PC-3 (cell line): ENCODE measurements at regions not wholly inside any gene's neighbourhood (a gene's known extent, or its start where the extent isn't known, plus 50 kb on each side); places are given as distances from the start of the nearest gene placed in this dataset.

Source experiments
- EZH2 ChIP-seq: fragments of 300-600 bp; sonication (generic); IDR thresholded peaks from one replicate; pipeline ENCODE4 v1.6.1; 2017; ENCODE audit warnings: antibody characterized with exemption, mild to moderate bottlenecking, low read length; ENCODE audit not compliant: unreplicated experiment
- EZH2phosphoT487 ChIP-seq: fragments of 300-600 bp; sonication (generic); IDR thresholded peaks from 2 replicates; pipeline ENCODE4 v1.6.1; 2018; ENCODE audit warnings: mild to moderate bottlenecking, antibody characterized with exemption, low read length, borderline replicate concordance
- TF ChIP-seq, protein P1 (sequence below): fragments of 300-600 bp; sonication (generic); conservative IDR thresholded peaks from 2 replicates; pipeline ENCODE4 v1.5.1; 2017; ENCODE audit warnings: antibody characterized with exemption, low read depth, mild to moderate bottlenecking, low read length

DNA sequence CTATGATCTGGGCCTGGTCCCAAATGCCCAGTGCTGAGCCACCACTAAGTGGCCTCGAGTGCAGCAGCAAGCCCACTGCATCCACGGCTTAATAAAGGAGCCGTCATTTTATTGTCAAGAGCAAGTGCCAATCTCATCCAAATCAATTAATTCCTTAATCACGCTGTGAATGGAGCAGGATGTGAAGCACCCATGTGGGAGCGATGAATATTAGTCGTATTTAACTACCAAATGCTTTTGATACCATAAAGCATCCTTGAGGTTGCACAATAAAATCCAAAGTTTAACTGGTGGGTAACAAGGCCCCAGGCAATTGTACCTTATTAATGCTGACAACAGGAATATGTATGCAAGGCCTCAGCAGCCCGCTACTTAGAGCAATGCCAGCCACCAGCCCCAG lies 226.0 kb upstream of the C16orf82 start:
- TF ChIP-seq, protein P1, sequence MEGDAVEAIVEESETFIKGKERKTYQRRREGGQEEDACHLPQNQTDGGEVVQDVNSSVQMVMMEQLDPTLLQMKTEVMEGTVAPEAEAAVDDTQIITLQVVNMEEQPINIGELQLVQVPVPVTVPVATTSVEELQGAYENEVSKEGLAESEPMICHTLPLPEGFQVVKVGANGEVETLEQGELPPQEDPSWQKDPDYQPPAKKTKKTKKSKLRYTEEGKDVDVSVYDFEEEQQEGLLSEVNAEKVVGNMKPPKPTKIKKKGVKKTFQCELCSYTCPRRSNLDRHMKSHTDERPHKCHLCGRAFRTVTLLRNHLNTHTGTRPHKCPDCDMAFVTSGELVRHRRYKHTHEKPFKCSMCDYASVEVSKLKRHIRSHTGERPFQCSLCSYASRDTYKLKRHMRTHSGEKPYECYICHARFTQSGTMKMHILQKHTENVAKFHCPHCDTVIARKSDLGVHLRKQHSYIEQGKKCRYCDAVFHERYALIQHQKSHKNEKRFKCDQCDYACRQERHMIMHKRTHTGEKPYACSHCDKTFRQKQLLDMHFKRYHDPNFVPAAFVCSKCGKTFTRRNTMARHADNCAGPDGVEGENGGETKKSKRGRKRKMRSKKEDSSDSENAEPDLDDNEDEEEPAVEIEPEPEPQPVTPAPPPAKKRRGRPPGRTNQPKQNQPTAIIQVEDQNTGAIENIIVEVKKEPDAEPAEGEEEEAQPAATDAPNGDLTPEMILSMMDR: no peak
- TF ChIP-seq EZH2: no peak
- no peak for TF ChIP-seq EZH2phosphoT487
